HG02943 (cell line): ENCODE measurements at regions not wholly inside any gene's neighbourhood (a gene's known extent, or its start where the extent isn't known, plus 50 kb on each side); places are given as distances from the start of the nearest gene placed in this dataset.
"Not testable (repeated sequence)": the region's sequence is repeated elsewhere in the genome, so short reads cannot be mapped to it uniquely, and the experiment has no call there.

Experiments
- ATAC-seq: cut with Tn5 transposase; IDR thresholded peaks from one replicate; pipeline ENCODE4 v1.9.1; 2021; ENCODE audit warnings: mild to moderate bottlenecking, low read depth, moderate library complexity; ENCODE audit not compliant: unreplicated experiment

DNA sequence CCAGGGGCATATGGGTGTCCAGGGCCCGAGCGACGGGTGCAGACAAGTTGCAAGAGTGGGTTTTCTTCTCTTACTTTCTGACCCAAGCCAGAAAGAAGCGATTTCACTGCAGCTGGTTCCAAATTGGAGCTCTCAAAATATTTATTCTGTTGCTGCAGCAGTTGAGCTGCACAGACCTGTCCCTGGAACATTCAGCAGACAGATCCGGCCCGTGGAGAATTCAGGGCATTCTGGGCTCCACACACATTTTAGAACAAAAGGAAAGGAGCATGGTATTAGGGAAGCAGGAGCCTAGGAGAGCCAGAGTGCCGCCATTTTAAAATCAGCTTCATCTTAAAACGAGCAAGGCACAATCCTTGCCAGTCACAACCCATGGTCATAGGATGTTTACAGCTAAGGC is 135.3 kb upstream of the TPM1 start:
- ATAC-seq: no peak

DNA sequence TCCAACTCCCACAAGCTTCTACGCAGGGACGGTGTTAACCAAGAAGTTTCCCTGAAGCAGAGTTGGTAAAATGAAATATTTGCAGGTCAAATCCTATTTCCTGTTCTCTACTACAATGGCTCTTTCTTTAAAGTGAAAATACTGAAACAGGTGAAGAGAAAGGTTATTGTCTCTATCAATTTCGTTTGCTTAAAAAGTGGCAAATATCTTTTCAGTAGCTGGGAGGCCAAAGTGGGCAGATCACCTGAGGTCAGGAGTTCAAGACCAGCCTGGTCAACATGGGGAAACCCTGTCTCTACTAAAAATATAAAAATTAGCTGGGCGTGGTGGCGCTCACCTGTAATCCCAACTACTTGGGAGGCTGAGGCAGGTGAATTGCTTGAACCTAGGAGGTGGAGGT is 134.2 kb upstream of the TPM1 start:
- ATAC-seq: not testable (repeated sequence)

DNA sequence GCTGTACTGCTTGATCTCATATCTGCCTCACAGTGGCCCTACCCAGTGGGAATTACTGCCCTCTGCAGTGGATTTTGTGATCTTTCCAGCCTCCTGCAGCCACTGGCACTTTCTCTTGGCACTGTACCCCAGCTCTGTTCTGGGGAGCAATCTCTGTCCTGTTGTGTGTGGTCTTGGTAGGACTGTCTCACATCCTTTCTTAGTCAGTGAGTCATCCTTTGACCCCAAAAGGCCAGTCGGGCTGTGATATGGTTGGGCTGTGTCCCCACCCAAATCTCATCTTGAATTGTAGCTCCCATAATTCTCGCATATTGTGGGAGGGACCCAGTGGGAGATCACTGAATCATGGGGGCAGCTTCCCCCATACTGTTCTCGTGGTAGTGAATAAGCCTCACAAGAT is 133.3 kb upstream of the TPM1 start:
- no peak for ATAC-seq

DNA sequence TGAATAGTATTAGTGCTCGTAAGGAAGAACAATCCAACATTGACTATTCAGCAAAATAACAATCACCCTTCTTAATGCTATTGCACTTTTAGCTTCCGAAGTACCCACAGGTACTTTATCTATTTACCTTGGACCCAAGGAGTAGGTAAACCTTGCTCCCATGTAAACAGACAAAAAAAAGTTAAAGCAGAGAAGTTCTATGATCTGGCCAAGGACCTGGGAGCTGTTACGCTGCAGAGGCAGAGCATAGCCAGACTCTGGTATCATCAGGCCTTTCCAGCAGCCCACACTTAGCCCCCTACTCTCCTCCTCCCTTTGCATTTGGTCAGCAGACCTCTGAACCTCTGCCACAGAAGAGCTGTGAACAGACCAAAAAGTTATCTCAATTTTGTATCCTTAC is 130.3 kb upstream of the TPM1 start:
- no peak for ATAC-seq

DNA sequence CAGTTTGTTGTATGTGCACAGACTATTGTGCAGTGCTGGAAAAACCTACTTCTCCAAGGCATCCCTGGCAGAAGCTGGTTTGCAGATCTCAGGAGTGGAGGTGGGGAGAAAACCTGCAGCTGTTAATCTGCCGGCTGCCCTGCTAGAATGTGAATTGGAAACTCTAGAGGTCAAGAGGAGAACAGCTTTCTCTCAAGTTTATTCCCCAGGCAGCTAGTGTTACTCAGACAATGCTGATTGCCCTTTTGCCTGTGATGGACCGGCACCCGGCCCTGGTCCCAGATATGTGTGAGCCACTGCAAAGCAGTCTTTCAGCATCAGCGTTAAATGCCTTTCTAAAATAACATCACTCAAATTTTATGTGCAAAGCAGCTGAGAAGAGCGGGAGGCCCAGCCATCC is 129.7 kb upstream of the TPM1 start:
- ATAC-seq: no peak

DNA sequence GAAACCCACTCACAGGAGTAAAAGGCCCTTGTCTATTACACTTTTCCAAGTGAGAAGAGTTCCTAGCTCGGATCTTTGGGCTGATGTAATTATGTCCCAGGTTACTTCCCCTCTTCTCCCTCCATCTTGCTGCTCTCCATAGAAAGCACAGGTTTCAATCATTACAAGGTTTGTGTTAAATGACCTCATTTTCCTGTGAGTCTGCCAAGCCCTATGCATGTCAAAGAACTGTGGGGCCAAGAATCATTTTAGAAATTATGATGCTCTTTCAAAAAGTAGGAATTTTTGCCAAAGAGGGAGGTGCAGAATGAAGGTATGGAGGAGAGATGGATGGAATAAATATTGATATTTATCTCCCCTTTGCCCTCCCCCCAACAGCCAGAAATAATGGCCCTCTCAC is 129.3 kb upstream of the TPM1 start:
- ATAC-seq: no peak

DNA sequence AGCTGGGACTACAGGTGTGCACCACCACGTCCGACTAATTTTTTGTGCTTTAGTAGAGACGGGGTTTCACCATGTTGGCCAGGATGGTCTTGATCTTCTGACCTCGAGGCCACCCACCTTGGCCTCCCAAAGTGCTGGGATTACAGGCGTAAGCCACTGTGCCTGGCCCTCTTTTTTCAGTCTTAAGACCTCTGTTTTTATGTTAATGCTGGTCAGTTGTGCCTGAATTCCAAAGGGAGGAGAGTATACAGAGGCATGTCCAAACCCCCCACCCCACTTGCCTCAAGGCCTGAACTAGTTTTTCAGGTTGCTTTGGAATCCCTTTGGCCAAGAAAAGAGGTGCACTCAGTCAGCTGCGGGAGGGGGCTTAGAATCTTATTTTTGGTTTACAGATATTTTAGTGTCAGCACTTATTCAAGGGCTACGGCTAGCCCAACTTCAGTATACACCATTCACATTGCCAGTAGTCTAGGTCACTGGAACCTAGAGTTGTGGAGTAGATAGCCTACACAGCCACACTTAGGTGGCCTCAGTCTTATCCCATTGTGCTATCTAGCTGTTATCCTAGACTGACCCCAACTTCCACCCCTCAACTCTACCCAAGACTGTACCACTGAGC is 128.0 kb upstream of the TPM1 start:
- ATAC-seq: no peak

DNA sequence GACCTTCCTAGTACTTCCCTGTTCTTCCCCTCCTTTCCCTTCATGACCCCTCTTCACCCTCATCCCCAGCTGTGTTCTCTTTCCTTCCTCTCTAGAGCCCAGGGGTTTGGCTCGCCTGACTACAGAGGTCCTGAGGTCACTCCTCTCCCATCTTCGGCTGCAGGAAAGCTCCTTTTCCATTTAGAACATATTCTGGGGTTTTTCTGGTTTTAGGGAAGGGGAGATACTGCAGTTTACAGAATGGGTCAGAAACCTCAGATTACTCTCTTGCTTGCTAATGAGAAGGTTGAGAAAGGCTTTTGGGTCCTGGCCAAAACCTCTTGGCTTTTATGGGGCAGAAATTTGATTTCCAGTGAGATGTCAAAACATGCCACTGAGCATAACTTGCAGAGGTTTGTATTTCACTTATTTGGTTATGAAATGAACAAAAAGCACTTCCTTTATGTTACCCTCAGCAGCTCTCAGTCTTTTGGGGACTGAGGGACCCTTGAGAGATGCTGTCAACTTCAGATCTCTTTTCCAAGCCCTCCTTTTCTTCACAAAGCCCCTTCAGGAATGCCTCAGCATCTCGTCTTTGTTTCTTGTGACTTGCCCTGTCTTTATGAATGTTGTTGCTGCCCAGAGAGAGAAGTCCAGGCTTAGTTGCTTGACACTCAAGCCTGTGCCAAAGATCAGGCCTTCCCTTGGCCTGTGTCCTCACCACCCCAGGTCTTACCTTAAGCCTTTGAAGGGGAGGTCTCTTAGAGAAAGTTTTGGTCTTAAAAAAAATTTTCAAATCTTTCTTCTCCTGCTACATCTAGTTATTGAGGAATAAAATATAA is 121.7 kb upstream of the TPM1 start:
- ATAC-seq: no peak

DNA sequence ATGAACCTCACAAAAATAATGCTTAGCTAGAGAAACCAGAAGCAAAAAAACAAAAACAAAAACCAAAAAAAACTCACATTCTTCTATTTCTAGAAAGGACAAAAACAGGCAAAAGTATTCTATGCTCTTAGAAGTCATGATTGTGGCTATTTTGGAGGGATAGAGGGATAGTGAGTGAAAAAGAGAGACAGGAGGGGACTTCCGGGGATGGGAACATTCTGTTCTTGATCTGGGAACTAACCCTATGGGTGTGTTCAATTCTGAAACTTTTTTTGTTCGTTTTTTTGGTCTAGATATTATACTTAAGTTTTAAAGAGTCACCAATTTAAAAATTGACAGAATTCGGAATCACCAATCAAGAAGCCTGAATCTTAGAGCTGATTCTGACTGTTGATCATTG is 120.0 kb upstream of the TPM1 start:
- ATAC-seq: no peak

DNA sequence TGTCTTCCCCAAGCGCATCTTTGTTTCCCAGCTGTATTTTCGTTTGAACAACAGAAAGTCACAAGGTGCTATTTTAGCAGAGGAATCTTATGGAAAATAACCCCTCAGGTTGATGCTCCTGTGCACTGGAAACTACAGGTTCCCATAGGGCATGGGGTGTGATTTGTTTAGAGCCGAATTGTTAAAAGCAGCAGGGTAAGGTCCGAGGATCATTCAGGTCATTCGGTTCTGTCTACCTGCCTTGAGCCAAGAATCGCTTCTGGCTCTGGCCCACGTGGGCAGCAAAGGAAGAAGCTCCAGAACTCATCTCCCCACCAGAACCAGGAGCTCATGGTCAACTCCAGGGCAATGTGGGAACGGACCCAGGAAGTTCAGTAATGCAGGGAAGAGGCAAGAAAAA is 116.7 kb upstream of the TPM1 start:
- ATAC-seq: no peak

DNA sequence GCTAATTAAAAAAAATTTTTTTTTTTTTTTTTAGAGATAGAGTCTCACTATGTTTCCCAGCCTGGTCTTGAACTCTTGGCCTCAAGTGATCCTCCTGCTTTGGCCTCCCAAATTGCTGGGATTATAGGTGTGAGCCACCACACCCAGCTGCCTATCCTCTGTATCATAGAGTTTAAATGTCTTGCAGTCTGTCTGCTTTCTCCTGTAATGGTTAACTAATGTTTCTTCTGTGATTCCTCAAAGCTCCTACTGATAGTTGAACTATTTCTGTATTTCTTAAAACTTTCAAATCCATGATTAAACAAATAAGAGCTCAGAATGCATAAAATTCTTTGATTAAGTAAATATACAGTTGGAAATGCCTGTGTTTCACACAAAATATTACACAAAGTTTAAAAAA is 115.4 kb upstream of the TPM1 start:
- ATAC-seq: no peak

DNA sequence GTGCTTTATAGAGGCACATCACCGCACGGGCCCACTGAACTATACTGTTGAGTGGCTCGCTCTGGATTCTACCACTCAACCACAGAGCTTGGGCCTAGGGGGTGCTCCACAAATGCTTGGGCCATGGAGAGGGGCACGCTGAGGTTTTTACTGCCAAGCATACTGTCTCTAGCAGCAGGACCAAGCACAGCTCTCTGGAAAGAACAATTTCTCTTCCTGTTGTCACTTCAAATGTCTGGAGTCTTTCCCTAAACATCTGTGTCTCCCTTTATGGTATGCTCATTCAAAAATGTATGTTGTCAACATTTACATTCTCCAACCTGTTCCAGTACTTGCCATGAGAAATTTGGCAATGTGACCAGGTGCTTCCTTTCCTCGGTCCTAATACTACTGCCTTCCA is 114.7 kb upstream of the TPM1 start:
- no peak for ATAC-seq

DNA sequence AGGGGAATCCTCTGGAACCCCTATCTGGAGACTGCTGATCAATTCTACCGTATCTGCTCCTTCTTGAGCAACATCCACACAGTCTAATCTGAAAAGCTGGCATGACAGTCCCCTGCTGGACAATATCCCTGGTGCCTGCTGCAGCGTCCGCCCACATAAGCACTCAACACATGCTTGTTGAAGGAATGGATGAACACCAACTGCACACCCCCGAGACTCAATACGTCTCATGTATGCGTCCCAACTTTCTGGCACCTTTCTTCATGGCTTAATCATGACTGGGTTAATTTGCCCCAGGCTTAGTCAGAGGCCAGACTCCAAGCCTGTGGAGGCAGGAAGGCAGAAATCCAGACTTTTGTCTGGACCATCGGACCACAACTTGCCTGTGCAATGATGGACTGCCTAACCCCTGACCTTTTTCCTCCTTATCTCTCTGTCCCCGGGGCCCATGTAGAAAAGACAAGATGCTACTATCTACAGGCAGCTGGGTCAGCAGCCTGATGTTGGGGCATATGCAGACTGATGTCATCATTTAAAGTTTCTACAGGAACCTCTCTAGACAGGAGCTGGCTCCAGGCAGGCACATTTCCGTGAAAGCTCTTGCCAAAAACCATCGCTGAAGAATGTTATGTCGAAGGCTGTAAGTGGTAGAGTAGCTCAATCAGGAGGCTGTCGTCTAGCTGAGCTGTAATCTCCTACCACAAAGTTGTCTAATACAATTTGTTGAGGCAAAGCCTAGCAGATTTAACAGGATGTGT is 114.1 kb upstream of the TPM1 start:
- no peak for ATAC-seq

DNA sequence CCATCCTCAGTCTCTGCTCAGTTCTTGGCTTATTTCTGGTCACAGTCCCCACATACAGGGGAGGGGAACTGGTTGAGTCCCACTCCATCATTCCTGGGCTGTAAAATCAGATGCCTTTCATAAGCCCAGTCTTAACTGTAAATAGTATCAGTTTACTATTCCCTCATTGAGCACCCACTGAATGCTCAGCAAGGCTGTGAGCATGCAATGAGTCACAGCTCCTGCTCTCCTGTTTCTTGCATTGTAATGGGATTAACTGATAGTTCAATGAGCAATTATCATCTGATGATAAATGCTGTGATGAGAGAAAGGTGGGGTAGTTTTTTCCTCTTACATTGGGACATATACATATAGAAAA is 113.6 kb upstream of the TPM1 start:
- no peak for ATAC-seq

DNA sequence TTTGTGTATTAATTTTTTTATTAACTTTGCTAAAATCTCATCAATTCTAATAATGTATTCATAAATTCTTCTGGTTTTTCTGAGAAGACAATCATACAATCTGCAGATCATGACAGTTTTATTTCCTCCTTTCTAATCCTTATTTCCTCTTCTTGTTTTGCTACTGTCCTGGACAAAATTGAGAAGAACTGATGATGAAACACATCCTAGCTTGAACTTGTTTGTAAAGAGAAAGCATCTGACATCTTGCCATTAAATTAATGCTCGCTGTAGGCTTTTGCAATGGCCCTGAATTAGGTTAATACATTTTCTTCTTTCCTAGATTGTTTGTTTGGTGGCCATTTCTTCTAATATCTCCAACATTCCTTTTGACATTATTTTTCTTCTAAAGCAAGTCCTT is 110.9 kb upstream of the TPM1 start:
- ATAC-seq: no peak

DNA sequence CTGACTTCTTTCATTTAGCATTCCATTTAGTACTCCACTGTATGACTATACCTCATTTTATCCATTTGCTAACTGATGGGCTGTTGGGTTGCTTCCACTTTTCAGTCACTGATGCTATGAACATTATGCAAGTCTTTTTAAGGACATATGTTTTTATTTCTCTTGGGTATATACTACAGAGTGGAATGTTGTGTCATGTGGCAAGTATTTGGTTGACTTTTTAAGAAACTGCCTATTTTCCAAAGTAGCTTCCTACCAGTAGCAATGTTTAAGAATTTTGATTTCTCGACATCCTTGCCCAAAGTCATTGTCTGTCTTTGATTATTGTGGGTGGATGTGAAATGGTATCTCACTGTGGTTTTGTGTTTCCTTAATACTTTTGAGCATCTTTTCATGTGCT is 110.1 kb upstream of the TPM1 start:
- no peak for ATAC-seq

DNA sequence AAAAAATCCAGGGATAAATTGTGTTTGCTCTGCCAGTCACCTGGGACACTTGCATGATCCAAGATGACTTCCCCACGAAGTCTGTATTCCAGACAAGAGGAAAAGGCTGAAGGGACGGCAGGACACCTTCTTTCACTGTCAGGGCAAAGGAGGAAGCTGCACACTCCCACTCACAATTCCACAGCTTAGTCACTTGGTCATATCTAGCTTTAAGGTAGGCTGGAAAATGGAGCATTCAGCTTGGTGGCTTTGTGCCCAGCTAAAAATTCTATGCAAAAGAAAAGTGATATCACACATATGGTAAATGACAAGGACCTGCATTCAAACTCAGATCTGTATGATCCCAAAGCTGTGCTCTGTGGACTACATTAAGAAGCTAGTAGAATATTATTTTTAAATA is 109.2 kb upstream of the TPM1 start:
- ATAC-seq: no peak

DNA sequence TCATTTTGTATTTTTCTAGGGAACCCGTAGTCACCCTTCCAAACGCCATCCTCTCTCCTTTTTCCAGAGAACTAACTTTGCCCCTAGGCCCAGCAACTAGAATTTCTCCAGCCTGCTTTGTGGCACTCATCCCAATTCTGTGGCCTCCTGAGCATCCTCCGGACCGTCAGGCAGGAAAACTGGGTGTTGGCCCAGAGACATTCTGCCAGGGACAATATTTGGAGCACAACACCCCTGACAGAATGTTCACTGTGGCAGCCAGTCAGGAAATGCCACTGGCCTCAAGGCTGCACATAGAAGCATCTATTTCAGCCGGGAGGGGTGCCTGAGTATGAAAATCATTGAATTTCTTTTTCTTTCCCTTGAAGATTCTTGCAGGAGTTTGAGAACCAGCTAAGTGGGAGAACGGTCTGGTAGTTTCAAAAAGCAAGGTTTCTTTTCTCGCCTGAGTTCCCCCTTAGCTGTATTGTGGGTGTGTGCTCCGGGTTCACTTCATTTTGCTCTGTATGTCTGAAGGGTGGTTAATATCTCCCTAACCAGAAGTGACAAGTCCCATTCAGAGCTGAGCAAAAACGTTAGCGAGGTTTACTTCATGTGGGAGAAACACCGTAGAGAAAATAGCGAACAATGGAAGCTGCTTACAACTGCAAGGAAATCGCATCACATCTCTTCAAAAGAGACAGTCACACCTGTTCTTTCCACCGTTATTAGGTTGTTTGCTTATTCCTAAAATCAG is 108.1 kb upstream of the TPM1 start:
- ATAC-seq: no peak

DNA sequence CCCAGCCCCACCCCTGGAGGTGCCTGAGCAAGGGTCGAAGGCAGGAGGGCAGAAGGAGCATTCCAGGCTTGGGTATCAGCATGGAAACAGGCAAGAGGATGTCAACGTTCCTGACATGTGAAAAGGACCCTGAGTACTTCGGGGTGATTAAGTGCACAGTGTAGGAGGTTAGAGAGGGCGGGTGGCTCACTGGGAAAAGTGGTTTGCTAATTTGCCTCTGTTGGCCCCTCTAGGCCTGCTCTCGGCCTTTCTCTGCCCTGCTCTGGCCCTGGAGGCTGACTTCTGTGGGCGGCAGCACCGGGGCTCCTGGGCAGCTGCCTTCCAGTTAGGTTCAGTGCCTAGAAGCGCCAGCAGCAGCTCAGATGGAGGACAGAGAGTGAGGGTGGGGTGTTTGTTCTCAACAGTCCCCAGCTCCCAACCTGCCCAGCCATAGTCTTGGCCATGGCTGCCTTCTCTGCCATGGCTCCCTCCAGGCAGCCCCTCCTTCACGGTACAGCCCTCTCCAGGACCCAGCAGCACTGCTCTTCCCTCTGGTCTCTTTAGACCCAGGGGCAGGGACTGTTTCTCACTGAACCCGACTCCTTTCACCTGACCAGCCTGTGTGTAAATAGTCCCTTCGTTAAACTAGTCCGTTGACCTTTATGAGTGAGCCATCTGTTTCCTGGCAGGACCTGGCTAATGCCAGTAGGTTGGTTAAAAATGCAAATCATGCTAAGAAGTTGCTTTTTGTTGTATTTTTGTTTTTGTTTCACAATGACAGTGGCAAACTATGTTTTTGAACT is 107.1 kb upstream of the TPM1 start:
- no peak for ATAC-seq

DNA sequence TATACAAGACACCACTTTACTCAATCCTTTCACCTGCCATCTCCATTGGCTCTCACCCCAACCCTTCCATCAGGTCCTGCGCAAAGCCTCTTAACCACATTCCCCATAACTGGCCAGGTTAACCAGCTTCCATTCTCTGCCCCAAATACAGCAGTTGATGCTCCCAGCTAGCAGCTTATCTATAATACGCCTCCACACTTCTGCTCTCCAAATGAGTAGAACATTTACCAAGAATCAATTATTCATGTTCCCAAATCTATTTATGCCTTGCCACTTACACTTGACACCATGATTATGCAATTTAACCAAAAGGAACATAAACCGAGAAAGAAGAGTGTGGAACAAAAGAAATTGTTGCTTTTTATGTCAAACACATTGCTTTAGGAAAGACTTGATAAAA is 103.7 kb upstream of the TPM1 start:
- no peak for ATAC-seq
